Astrocyte (in vitro differentiated cells and primary cell): ENCODE measurements at regions not wholly inside any gene's neighbourhood (a gene's known extent, or its start where the extent isn't known, plus 50 kb on each side); places are given as distances from the start of the nearest gene placed in this dataset.

ENCODE experiments used
- EZH2 ChIP-seq: IDR thresholded peaks from 2 replicates; pipeline ENCODE4 v1.6.1; 2012; ENCODE audit warnings: mild to moderate bottlenecking, low read length, inconsistent platforms; ENCODE audit not compliant: insufficient read depth
- TF ChIP-seq, protein P1 (sequence below): IDR thresholded peaks from 2 replicates; pipeline ENCODE4 v1.5.1; 2011; ENCODE audit warnings: low read depth, mild to moderate bottlenecking, inconsistent platforms, low read length, moderate library complexity; ENCODE audit not compliant: insufficient read depth

DNA sequence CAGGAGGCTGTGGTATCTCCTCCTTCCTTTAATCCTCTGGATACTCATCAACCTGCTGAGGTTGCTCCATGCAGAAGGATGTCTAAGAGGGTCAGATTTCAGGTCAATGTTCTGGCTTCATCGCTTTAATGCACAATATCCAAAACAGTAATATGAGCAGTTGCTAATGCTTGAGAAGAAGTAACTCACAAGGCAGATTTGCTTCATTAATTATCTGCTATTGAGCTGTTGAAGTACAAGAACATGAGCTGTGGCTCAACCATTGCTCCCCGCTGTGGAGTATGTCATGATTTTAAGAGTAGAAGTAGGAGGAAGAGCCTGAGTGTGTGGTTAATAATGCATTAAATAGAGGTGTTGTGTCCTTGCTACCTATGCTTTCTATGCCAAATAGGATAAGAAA lies 1412.9 kb upstream of the ALCAM start:
- TF ChIP-seq, protein P1, sequence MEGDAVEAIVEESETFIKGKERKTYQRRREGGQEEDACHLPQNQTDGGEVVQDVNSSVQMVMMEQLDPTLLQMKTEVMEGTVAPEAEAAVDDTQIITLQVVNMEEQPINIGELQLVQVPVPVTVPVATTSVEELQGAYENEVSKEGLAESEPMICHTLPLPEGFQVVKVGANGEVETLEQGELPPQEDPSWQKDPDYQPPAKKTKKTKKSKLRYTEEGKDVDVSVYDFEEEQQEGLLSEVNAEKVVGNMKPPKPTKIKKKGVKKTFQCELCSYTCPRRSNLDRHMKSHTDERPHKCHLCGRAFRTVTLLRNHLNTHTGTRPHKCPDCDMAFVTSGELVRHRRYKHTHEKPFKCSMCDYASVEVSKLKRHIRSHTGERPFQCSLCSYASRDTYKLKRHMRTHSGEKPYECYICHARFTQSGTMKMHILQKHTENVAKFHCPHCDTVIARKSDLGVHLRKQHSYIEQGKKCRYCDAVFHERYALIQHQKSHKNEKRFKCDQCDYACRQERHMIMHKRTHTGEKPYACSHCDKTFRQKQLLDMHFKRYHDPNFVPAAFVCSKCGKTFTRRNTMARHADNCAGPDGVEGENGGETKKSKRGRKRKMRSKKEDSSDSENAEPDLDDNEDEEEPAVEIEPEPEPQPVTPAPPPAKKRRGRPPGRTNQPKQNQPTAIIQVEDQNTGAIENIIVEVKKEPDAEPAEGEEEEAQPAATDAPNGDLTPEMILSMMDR, result no peak
- TF ChIP-seq EZH2, result no peak
